GM18502 (cell line): ENCODE measurements at regions not wholly inside any gene's neighbourhood (a gene's known extent, or its start where the extent isn't known, plus 50 kb on each side); places are given as distances from the start of the nearest gene placed in this dataset.
"Not testable (repeated sequence)": the region's sequence is repeated elsewhere in the genome, so short reads cannot be mapped to it uniquely, and the experiment has no call there.

Experiments used
- ATAC-seq: cut with Tn5 transposase; IDR thresholded peaks from one replicate; pipeline ENCODE4 v1.9.1; 2021; ENCODE audit warnings: mild to moderate bottlenecking; ENCODE audit not compliant: unreplicated experiment, poor library complexity

- no peak for ATAC-seq
Observed at GRCh38 chr6:8361259-8361658, 74.1 kb downstream of the SLC35B3 start.

- no peak for ATAC-seq
Observed at GRCh38 chr6:8352966-8353340, 82.4 kb downstream of the SLC35B3 start.

GRCh38 chr6:8352335-8352965, 82.9 kb downstream of the SLC35B3 start:
- no peak for ATAC-seq

- no peak for ATAC-seq
Observed at GRCh38 chr6:8343600-8343999, 91.7 kb downstream of the SLC35B3 start.

- ATAC-seq, result no peak
Observed at GRCh38 chr6:8342241-8342819, 93.0 kb downstream of the SLC35B3 start.

GRCh38 chr6:8337147-8337546, 98.2 kb downstream of the SLC35B3 start:
- no peak for ATAC-seq

- ATAC-seq, result no peak
Observed at GRCh38 chr6:8336406-8337057, 98.8 kb downstream of the SLC35B3 start.

GRCh38 chr6:8335896-8336295, 99.4 kb downstream of the SLC35B3 start:
- no peak for ATAC-seq

GRCh38 chr6:8335381-8335780, 100.0 kb downstream of the SLC35B3 start:
- no peak for ATAC-seq

- ATAC-seq, result no peak
Observed at GRCh38 chr6:8334113-8334512, 101.2 kb downstream of the SLC35B3 start.

GRCh38 chr6:8329562-8329961, 105.8 kb downstream of the SLC35B3 start:
- ATAC-seq, result no peak

- no peak for ATAC-seq
Observed at GRCh38 chr6:8325743-8326142, 109.6 kb downstream of the SLC35B3 start.

GRCh38 chr6:8322659-8323058, 112.7 kb downstream of the SLC35B3 start:
- no peak for ATAC-seq

- ATAC-seq, result no peak
Observed at GRCh38 chr6:8321671-8322404, 113.5 kb downstream of the SLC35B3 start.

- ATAC-seq, result no peak
Observed at GRCh38 chr6:8315154-8315553, 120.2 kb downstream of the SLC35B3 start.

GRCh38 chr6:8301502-8301901, 133.8 kb downstream of the SLC35B3 start:
- no peak for ATAC-seq

GRCh38 chr6:8299034-8299433, 136.3 kb downstream of the SLC35B3 start:
- ATAC-seq, result no peak

- not testable (repeated sequence) for ATAC-seq
Observed at GRCh38 chr6:8282946-8283345, 152.4 kb downstream of the SLC35B3 start.

GRCh38 chr6:8282380-8282779, 153.0 kb downstream of the SLC35B3 start:
- no peak for ATAC-seq

- no peak for ATAC-seq
Observed at GRCh38 chr6:8279041-8279805, 156.1 kb downstream of the SLC35B3 start.

- no peak for ATAC-seq
Observed at GRCh38 chr6:8278562-8278961, 156.8 kb downstream of the SLC35B3 start.
